ENCODE measurements at regions not wholly inside any gene's neighbourhood (a gene's known extent, or its start where the extent isn't known, plus 50 kb on each side); places are given as distances from the start of the nearest gene placed in this dataset.

DNA sequence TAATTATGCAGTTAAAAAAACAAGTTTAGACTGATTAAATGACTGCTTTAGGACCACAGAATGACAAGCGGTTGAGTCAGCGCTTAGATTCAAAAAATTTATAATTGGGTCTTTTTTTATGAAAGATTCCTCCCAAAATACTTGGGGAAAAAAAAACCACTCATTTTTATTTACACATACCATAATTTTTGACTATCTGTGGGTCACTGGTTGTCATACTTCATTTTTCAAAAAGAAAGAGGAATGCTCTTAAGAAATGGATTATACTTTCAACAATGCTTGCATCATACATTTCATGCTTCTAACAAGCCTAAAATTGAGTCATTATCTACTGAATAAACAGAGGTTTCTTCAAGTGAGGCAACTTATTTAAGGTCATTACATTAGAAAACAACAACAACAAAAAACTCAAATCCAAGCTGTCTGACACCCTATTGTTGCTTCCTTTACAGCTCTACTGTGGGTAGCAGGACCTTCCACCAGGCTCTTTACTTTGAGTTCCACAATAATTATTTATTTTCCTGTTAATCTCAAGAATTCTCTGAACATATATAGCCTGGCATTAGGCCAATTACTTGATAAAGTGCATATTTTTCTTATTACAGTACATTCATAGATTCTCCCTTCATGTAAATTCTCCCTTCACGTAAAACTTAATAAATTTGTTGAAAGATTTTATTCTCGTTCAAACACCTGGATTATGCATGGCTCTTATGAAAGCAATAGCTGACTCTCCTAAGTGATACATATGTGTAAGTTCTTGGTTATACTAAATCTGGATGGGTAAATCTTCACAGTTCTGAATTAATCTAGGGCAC, 445.5 kb downstream of the PCDH10 start:
- POLR2A ChIA-PET = no interaction called here
- ATAC-seq (ENCODE audit: poor library complexity) = no peak
- Histone ChIP-seq H3K4me1 (ENCODE audit: insufficient read depth, low read length) (no peaks in the 10 kb centered on the region), H3K27ac (ENCODE audit: low read depth in 1 of 2, low read length in 2 of 2) (no peak overlapping the region), H3K4me3 (ENCODE audit: low read length) (no peak overlapping the region), H3K9me3 (ENCODE audit: control insufficient read depth in 1 of 2, insufficient read depth in 1 of 2, low read length in 2 of 2) (peaks cover 1 to 3% of the 10 kb centered on the region in 2 experiments), H3K36me3 (ENCODE audit: insufficient read depth, low read length) (no peaks in the 10 kb centered on the region), H3K27me3 (ENCODE audit: control insufficient read depth in 1 of 2, insufficient read depth in 2 of 2, low read length in 2 of 2) (no peaks in the 10 kb centered on the region)
- no peak for DNase-seq
- CTCF ChIA-PET = no interaction called here
- Mint-ChIP-seq H3K27ac (no peak overlapping the region), H3K27me3 (no peaks in the 10 kb centered on the region), H3K4me3 (no peak overlapping the region), H3K9me3 (no peaks in the 10 kb centered on the region), H3K4me1 (ENCODE audit: low read depth) (no peaks in the 10 kb centered on the region), H3K36me3 (ENCODE audit: low read depth) (no peaks in the 10 kb centered on the region)
- intact Hi-C loops (cut with DNase I, micrococcal nuclease) = no loop called here
- TF ChIP-seq, protein P1, sequence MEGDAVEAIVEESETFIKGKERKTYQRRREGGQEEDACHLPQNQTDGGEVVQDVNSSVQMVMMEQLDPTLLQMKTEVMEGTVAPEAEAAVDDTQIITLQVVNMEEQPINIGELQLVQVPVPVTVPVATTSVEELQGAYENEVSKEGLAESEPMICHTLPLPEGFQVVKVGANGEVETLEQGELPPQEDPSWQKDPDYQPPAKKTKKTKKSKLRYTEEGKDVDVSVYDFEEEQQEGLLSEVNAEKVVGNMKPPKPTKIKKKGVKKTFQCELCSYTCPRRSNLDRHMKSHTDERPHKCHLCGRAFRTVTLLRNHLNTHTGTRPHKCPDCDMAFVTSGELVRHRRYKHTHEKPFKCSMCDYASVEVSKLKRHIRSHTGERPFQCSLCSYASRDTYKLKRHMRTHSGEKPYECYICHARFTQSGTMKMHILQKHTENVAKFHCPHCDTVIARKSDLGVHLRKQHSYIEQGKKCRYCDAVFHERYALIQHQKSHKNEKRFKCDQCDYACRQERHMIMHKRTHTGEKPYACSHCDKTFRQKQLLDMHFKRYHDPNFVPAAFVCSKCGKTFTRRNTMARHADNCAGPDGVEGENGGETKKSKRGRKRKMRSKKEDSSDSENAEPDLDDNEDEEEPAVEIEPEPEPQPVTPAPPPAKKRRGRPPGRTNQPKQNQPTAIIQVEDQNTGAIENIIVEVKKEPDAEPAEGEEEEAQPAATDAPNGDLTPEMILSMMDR (IDR thresholded peaks at IDR 0.05) = no peak

DNA sequence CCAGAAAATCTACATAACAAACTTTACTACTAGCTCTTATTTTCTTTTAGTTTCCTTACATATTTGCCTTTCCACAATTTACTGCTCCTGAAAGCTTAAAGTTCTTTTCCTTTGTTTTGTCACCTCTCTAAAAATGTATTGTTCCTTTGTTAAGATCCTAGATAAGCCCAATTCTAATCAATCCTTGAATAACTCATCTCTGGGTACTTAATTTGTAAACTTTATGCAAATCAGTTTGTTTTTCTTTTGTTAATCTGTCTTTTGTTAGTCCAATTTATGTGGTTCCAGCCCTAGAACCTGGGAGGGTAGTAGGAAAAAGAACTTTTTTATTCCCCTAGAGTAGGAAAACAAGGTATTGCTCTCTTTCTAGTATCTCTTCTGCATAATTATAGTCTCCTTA, 444.7 kb downstream of the PCDH10 start:
- TF ChIP-seq, protein P1 (IDR thresholded peaks at IDR 0.05) = no peak
- ATAC-seq (ENCODE audit: poor library complexity) = no peak
- H3K27me3 Mint-ChIP-seq = no peaks in the 10 kb centered on the region
- H3K4me1 Mint-ChIP-seq (ENCODE audit: low read depth) = no peaks in the 10 kb centered on the region
- CTCF ChIA-PET = no interaction called here
- H3K27me3 ChIP-seq (ENCODE audit: control insufficient read depth in 1 of 2, insufficient read depth in 2 of 2, low read length in 2 of 2) = no peaks in the 10 kb centered on the region
- no peak overlapping the region for H3K4me3 ChIP-seq (ENCODE audit: low read length)
- no peak overlapping the region for H3K4me3 Mint-ChIP-seq
- no peak overlapping the region for H3K27ac ChIP-seq (ENCODE audit: low read depth in 1 of 2, low read length in 2 of 2)
- no peaks in the 10 kb centered on the region for H3K36me3 Mint-ChIP-seq (ENCODE audit: low read depth)
- H3K9me3 ChIP-seq (ENCODE audit: control insufficient read depth in 1 of 2, insufficient read depth in 1 of 2, low read length in 2 of 2) = peaks cover 3 to 8% of the 10 kb centered on the region in 2 experiments
- no peaks in the 10 kb centered on the region for H3K36me3 ChIP-seq (ENCODE audit: insufficient read depth, low read length)
- DNase-seq = no peak
- POLR2A ChIA-PET = no interaction called here
- H3K27ac Mint-ChIP-seq = no peak overlapping the region
- no peaks in the 10 kb centered on the region for H3K4me1 ChIP-seq (ENCODE audit: insufficient read depth, low read length)
- intact Hi-C loops (cut with DNase I, micrococcal nuclease) = no loop called here
- H3K9me3 Mint-ChIP-seq = no peaks in the 10 kb centered on the region

DNA sequence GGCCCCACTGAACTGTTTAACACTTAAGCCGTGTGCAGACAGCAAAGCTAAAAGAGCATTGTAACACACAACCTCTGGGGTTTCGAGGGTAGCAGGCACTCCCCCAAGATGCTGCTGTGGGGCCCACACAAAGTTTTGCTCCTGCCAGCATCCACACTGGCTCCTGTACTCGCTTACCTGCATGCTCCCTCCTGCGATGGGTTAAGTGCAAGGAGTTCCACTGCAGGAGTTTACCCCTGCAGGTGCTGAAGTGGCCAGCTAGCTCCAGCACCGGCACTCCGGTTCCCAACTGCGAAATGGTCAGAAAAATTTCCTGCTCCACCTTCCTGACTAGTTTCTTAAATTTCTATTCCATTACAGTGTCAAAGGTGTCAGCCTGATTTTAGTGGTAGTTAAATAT, 443.5 kb downstream of the PCDH10 start:
- H3K4me3 ChIP-seq (ENCODE audit: low read length) = no peak overlapping the region
- intact Hi-C loops (cut with DNase I, micrococcal nuclease) = no loop called here
- no peaks in the 10 kb centered on the region for H3K36me3 ChIP-seq (ENCODE audit: insufficient read depth, low read length)
- Mint-ChIP-seq H3K27me3 (no peaks in the 10 kb centered on the region), H3K9me3 (no peaks in the 10 kb centered on the region), H3K4me3 (no peak overlapping the region), H3K27ac (no peak overlapping the region), H3K4me1 (ENCODE audit: low read depth) (no peaks in the 10 kb centered on the region), H3K36me3 (ENCODE audit: low read depth) (no peaks in the 10 kb centered on the region)
- ChIA-PET POLR2A (no interaction called here), CTCF (no interaction called here)
- peaks cover 3 to 8% of the 10 kb centered on the region in 2 experiments for H3K9me3 ChIP-seq (ENCODE audit: control insufficient read depth in 1 of 2, insufficient read depth in 1 of 2, low read length in 2 of 2)
- DNase-seq (no peak), ATAC-seq (ENCODE audit: poor library complexity) (no peak)
- no peaks in the 10 kb centered on the region for H3K27me3 ChIP-seq (ENCODE audit: control insufficient read depth in 1 of 2, insufficient read depth in 2 of 2, low read length in 2 of 2)
- no peak overlapping the region for H3K27ac ChIP-seq (ENCODE audit: low read depth in 1 of 2, low read length in 2 of 2)
- TF ChIP-seq, protein P1 (IDR thresholded peaks at IDR 0.05) = no peak
- H3K4me1 ChIP-seq (ENCODE audit: insufficient read depth, low read length) = no peaks in the 10 kb centered on the region
